ENCODE measurements at regions not wholly inside any gene's neighbourhood (a gene's known extent, or its start where the extent isn't known, plus 50 kb on each side); places are given as distances from the start of the nearest gene placed in this dataset.

- H3K23ac ChIP-seq (ENCODE audit: low read depth, low read length) = no peak overlapping the region
- no peak overlapping the region for H2AFZ ChIP-seq (replicated peaks; ENCODE audit: low read length, poor library complexity)
- no peak overlapping the region for H2AK5ac ChIP-seq (ENCODE audit: low read depth, low read length)
- H2BK15ac ChIP-seq (ENCODE audit: low read depth, low read length) = no peak overlapping the region
- H3K9me1 ChIP-seq (ENCODE audit: insufficient read depth, low read length) = no peaks in the 10 kb centered on the region
- H3K27me3 ChIP-seq (ENCODE audit: control insufficient read depth, insufficient read depth, low read length) = no peaks in the 10 kb centered on the region
- dilution Hi-C loops (cut with HindIII; ENCODE audit: low sequenced_read_pairs, unreplicated experiment) (no loop called here), in situ Hi-C loops (cut with MboI; ENCODE audit: low sequenced_read_pairs) (no loop called here), intact Hi-C loops (cut with micrococcal nuclease) (no loop called here)
- no peak overlapping the region for H3K14ac ChIP-seq (replicated peaks; ENCODE audit: low read depth, low read length)
- DNase-seq (no peak), ATAC-seq (ENCODE audit: low read depth) (no peak)
- H4K91ac ChIP-seq (ENCODE audit: insufficient read depth, low read depth, low read length) = no peak overlapping the region
- H4K5ac ChIP-seq (ENCODE audit: low read depth, low read length) = no peak overlapping the region; the same call in 1 of the 2 replicates
- ChIA-PET POLR2A (ENCODE audit: unreplicated experiment) (no interaction called here), CTCF (no interaction called here)
- no peak overlapping the region for H3K9ac ChIP-seq (ENCODE audit: low read depth, low read length)
- peaks cover 2% of the 10 kb centered on the region; the same call in 1 of the 2 replicates for H3K9me3 ChIP-seq (ENCODE audit: control insufficient read depth, insufficient read depth, low read length)
- H3K4me2 ChIP-seq (ENCODE audit: low read depth, low read length) = no peak overlapping the region
- BruUV-seq (replicated peaks) = no TSS peak
- H3K79me1 ChIP-seq (ENCODE audit: low read depth in 1 of 2, low read length in 2 of 2) = no peaks in the 10 kb centered on the region
- no peak overlapping the region for H3K4me3 ChIP-seq (ENCODE audit: insufficient read depth, low read depth, low read length)
- H3K56ac ChIP-seq (ENCODE audit: extremely low read depth, insufficient read depth, low read length) = no peak overlapping the region
- H2BK120ac ChIP-seq (ENCODE audit: low read depth, low read length) = peak overlapping the region; percentile 23; the same call in 1 of the 2 replicates
- H3K27ac ChIP-seq (ENCODE audit: insufficient read depth, low read length) = no peak overlapping the region
- peak overlapping the region; percentile 35; the same call in 1 of the 2 replicates for H3K18ac ChIP-seq (ENCODE audit: low read depth, low read length)
- peaks cover 2% of the 10 kb centered on the region; the same call in 1 of the 2 replicates for H3K4me1 ChIP-seq (ENCODE audit: control insufficient read depth, insufficient read depth, low read length)
- H2AK9ac ChIP-seq (replicated peaks; ENCODE audit: low read depth, low read length, poor library complexity) = no peak overlapping the region
- peak overlapping the region; percentile 28; the same call in 1 of the 2 replicates for H2BK20ac ChIP-seq (ENCODE audit: low read depth, low read length)
- H4K8ac ChIP-seq (ENCODE audit: low read depth in 2 of 2, low read length in 2 of 2) = no peak overlapping the region
- H3K4ac ChIP-seq (ENCODE audit: low read depth, low read length) = no peak overlapping the region
- H2BK5ac ChIP-seq (ENCODE audit: low read depth, low read length, poor library complexity, severe bottlenecking) = peak overlapping the region; percentile 36
- H3K36me3 ChIP-seq (ENCODE audit: control insufficient read depth, insufficient read depth, low read length) = no peaks in the 10 kb centered on the region
- H4K20me1 ChIP-seq (ENCODE audit: insufficient read depth, low read length) = no peaks in the 10 kb centered on the region
- 54% methylated on average over 2 of the region's 7 CpGs; no CpG with 5 or more reads in 1 of the 2 experiments for WGBS, 2 experiments (ENCODE audit: extremely low coverage in 2 of 2, insufficient read length in 1 of 2)
- TF ChIP-seq CEBPB (IDR thresholded peaks at IDR 0.05; ENCODE audit: low read depth, low read length) (no peak), RFX5 (IDR thresholded peaks at IDR 0.05; ENCODE audit: low read depth, low read length) (no peak), ELK1 (IDR thresholded peaks at IDR 0.05; ENCODE audit: borderline replicate concordance, low read depth, low read length) (no peak)
These were observed 562.8 kb downstream of the GALC start for GRCh38 chr14:87430214-87430613.

Measured in IMR-90 (cell line).